ENCODE measurements at regions not wholly inside any gene's neighbourhood (a gene's known extent, or its start where the extent isn't known, plus 50 kb on each side); places are given as distances from the start of the nearest gene placed in this dataset.
"Not testable (repeated sequence)": the region's sequence is repeated elsewhere in the genome, so short reads cannot be mapped to it uniquely, and the experiment has no call there.

GRCh38 chr4:146076081-146076480 lies 99.4 kb upstream of the LSM6 start:
- in situ Hi-C loops (cut with HindIII; ENCODE audit: low sequenced_read_pairs): no loop called here

GRCh38 chr4:146073517-146073916 lies 102.0 kb upstream of the LSM6 start:
- in situ Hi-C loops (cut with HindIII; ENCODE audit: low sequenced_read_pairs): no loop called here

GRCh38 chr4:146072376-146072775 lies 103.1 kb upstream of the LSM6 start:
- in situ Hi-C loops (cut with HindIII; ENCODE audit: low sequenced_read_pairs): no loop called here

- in situ Hi-C loops (cut with HindIII; ENCODE audit: low sequenced_read_pairs): no loop called here
These were observed 104.1 kb upstream of the LSM6 start for GRCh38 chr4:146071390-146071789.

GRCh38 chr4:146063143-146063542 lies 112.4 kb upstream of the LSM6 start:
- in situ Hi-C loops (cut with HindIII; ENCODE audit: low sequenced_read_pairs): no loop called here

GRCh38 chr4:146062340-146062739 lies 113.2 kb upstream of the LSM6 start:
- in situ Hi-C loops (cut with HindIII; ENCODE audit: low sequenced_read_pairs): no loop called here

- in situ Hi-C loops (cut with HindIII; ENCODE audit: low sequenced_read_pairs): no loop called here
These were observed 113.7 kb upstream of the LSM6 start for GRCh38 chr4:146061610-146062334.

GRCh38 chr4:146059865-146060264 lies 115.7 kb upstream of the LSM6 start:
- in situ Hi-C loops (cut with HindIII; ENCODE audit: low sequenced_read_pairs): no loop called here

- in situ Hi-C loops (cut with HindIII; ENCODE audit: low sequenced_read_pairs): no loop called here
These were observed 116.4 kb upstream of the LSM6 start for GRCh38 chr4:146059151-146059550.

GRCh38 chr4:146058531-146058930 lies 117.0 kb upstream of the LSM6 start:
- in situ Hi-C loops (cut with HindIII; ENCODE audit: low sequenced_read_pairs): no loop called here

GRCh38 chr4:146054676-146055075 lies 116.1 kb upstream of the ZNF827 start:
- in situ Hi-C loops (cut with HindIII; ENCODE audit: low sequenced_read_pairs): no loop called here

- in situ Hi-C loops (cut with HindIII; ENCODE audit: low sequenced_read_pairs): no loop called here
These were observed 115.3 kb upstream of the ZNF827 start for GRCh38 chr4:146053891-146054290.

GRCh38 chr4:146051728-146052391 lies 113.2 kb upstream of the ZNF827 start:
- in situ Hi-C loops (cut with HindIII; ENCODE audit: low sequenced_read_pairs): no loop called here

- in situ Hi-C loops (cut with HindIII; ENCODE audit: low sequenced_read_pairs): no loop called here
These were observed 112.6 kb upstream of the ZNF827 start for GRCh38 chr4:146051223-146051622.

GRCh38 chr4:146049802-146050201 lies 111.2 kb upstream of the ZNF827 start:
- in situ Hi-C loops (cut with HindIII; ENCODE audit: low sequenced_read_pairs): no loop called here

- in situ Hi-C loops (cut with HindIII; ENCODE audit: low sequenced_read_pairs): not testable (repeated sequence)
These were observed 109.1 kb upstream of the ZNF827 start for GRCh38 chr4:146047768-146048167.

- in situ Hi-C loops (cut with HindIII; ENCODE audit: low sequenced_read_pairs): no loop called here
These were observed 102.7 kb upstream of the ZNF827 start for GRCh38 chr4:146041139-146042004.

GRCh38 chr4:146040623-146041022 lies 102.0 kb upstream of the ZNF827 start:
- in situ Hi-C loops (cut with HindIII; ENCODE audit: low sequenced_read_pairs): no loop called here

GRCh38 chr4:146033149-146033548 lies 94.5 kb upstream of the ZNF827 start:
- in situ Hi-C loops (cut with HindIII; ENCODE audit: low sequenced_read_pairs): no loop called here

- in situ Hi-C loops (cut with HindIII; ENCODE audit: low sequenced_read_pairs): no loop called here
These were observed 93.7 kb upstream of the ZNF827 start for GRCh38 chr4:146032234-146032860.
